Keratinocyte (primary cell): ENCODE measurements at regions not wholly inside any gene's neighbourhood (a gene's known extent, or its start where the extent isn't known, plus 50 kb on each side); places are given as distances from the start of the nearest gene placed in this dataset.

Source experiments
- DNase-seq: peaks from one replicate; pipeline ENCODE4 v3.0.0-alpha.2; 2011; ENCODE audit warnings: low read depth, missing footprints, low spot score
- FAIRE-seq: peaks from 2 replicates; lab custom pipeline; 2011; peaks lifted over from hg19 to GRCh38; lab: Jason Lieb, UNC
- H2AFZ ChIP-seq: 2 replicates; pipeline ENCODE4 v1.6.0; 2012; ENCODE audit warnings: low read length, control low read depth, inconsistent platforms; ENCODE audit not compliant: control insufficient read depth
- H3K27ac ChIP-seq: 2 replicates; pipeline ENCODE4 v1.5.1; 2011; ENCODE audit warnings: low read length; ENCODE audit not compliant: control insufficient read depth, insufficient read depth
- H3K27me3 ChIP-seq: 3 replicates; pipeline ENCODE4 v1.6.0; 2011; ENCODE audit warnings: low read length; ENCODE audit not compliant: control insufficient read depth, insufficient read depth; ENCODE audit errors: extremely low read depth
- H3K36me3 ChIP-seq, 2 experiments: 2 replicates in 1 of 2; 3 replicates in 1 of 2; pipeline ENCODE4 v1.5.1; 2011; ENCODE audit warnings: low read length in 2 of 2, mild to moderate bottlenecking in 1 of 2; ENCODE audit not compliant: control insufficient read depth in 2 of 2, insufficient read depth in 2 of 2; ENCODE audit errors: extremely low read depth in 1 of 2
- H3K4me1 ChIP-seq: 3 replicates; pipeline ENCODE4 v1.5.1; 2011; ENCODE audit warnings: low read length; ENCODE audit not compliant: control insufficient read depth, insufficient read depth; ENCODE audit errors: extremely low read depth
- H3K4me2 ChIP-seq: 3 replicates; pipeline ENCODE4 v1.6.0; 2011; ENCODE audit warnings: low read depth, low read length; ENCODE audit not compliant: control insufficient read depth, insufficient read depth; ENCODE audit errors: extremely low read depth
- H3K4me3 ChIP-seq, 3 experiments: fragments of 200-600 bp in 1 of 3; sonication (generic) in 1 of 3; 2 replicates in 2 of 3; 3 replicates in 1 of 3; pipeline ENCODE4 v1.5.1; 2011 to 2016; ENCODE audit warnings: low read length in 3 of 3, mild to moderate bottlenecking in 3 of 3, control low read depth in 2 of 3, inconsistent platforms in 1 of 3, low read depth in 1 of 3, mixed read lengths in 1 of 3, mixed run types in 1 of 3, moderate library complexity in 1 of 3; ENCODE audit not compliant: control insufficient read depth in 2 of 3, insufficient read depth in 2 of 3; ENCODE audit errors: extremely low read depth in 1 of 3
- H3K79me2 ChIP-seq: 2 replicates; pipeline ENCODE4 v1.6.0; 2012; ENCODE audit warnings: low read length; ENCODE audit not compliant: control insufficient read depth, insufficient read depth
- H3K9ac ChIP-seq: 3 replicates; pipeline ENCODE4 v1.6.0; 2011; ENCODE audit warnings: low read length; ENCODE audit not compliant: control insufficient read depth, insufficient read depth; ENCODE audit errors: extremely low read depth
- H3K9me1 ChIP-seq: 3 replicates; pipeline ENCODE4 v1.6.0; 2011; ENCODE audit warnings: low read length; ENCODE audit not compliant: control insufficient read depth, insufficient read depth; ENCODE audit errors: extremely low read depth
- H3K9me3 ChIP-seq: 2 replicates; pipeline ENCODE4 v1.5.1; 2012; ENCODE audit warnings: low read depth, low read length; ENCODE audit not compliant: control insufficient read depth
- H4K20me1 ChIP-seq: 3 replicates; pipeline ENCODE4 v1.6.0; 2011; ENCODE audit warnings: low read length; ENCODE audit not compliant: control insufficient read depth, insufficient read depth; ENCODE audit errors: extremely low read depth
- CTCF ChIP-seq, 3 experiments: IDR thresholded peaks in 1 of 3; conservative IDR thresholded peaks in 1 of 3; optimal IDR thresholded peaks in 1 of 3; 2 replicates in 2 of 3; 3 replicates in 1 of 3; pipeline versions ENCODE3 to v1.5.1; 2011; ENCODE audit warnings: low read length in 3 of 3, mild to moderate bottlenecking in 3 of 3, moderate library complexity in 2 of 3, control low read depth in 1 of 3, inconsistent platforms in 1 of 3; ENCODE audit not compliant: insufficient read depth in 2 of 3; ENCODE audit errors: extremely low read depth in 1 of 3
- EZH2 ChIP-seq: IDR thresholded peaks from one replicate; pipeline ENCODE4 v1.6.1; 2012; ENCODE audit warnings: inconsistent platforms, mild to moderate bottlenecking, low read length, moderate library complexity
- dilution Hi-C: fragments of 300-500 bp; cut with MboI; formaldehyde crosslinking; loops from one replicate; pipeline ENCODE4 v1.7.0; 2020; ENCODE audit warnings: low sequenced_read_pairs; ENCODE audit not compliant: extremely low pct_ligation_motif_present

- H3K27ac ChIP-seq, result no peak overlapping the region
- TF ChIP-seq CTCF (optimal IDR thresholded peaks at IDR 0.05 in 1 of 3, IDR thresholded peaks at IDR 0.05 in 1 of 3, conservative IDR thresholded peaks at IDR 0.05 in 1 of 3; ENCODE audit: extremely low read depth in 1 of 3, insufficient read depth in 2 of 3, low read length in 3 of 3) (no peak), EZH2 (no peak)
- H3K4me3 ChIP-seq, result no peak overlapping the region
- H2AFZ ChIP-seq, result no peak overlapping the region
- dilution Hi-C loops, result no loop called here
- H3K79me2 ChIP-seq, result no peaks in the 10 kb centered on the region
- H3K27me3 ChIP-seq, result no peaks in the 10 kb centered on the region
- no peak overlapping the region for H3K9ac ChIP-seq
- H3K9me1 ChIP-seq, result no peaks in the 10 kb centered on the region
- H4K20me1 ChIP-seq, result no peaks in the 10 kb centered on the region
- H3K9me3 ChIP-seq, result no peaks in the 10 kb centered on the region
- no peak overlapping the region for H3K4me2 ChIP-seq
- no peaks in the 10 kb centered on the region for H3K4me1 ChIP-seq
- FAIRE-seq (no peak), DNase-seq (no peak)
- H3K36me3 ChIP-seq, result no peaks in the 10 kb centered on the region
Observed at GRCh38 chr9:17930071-17930470, 351.2 kb downstream of the SH3GL2 start.

DNA sequence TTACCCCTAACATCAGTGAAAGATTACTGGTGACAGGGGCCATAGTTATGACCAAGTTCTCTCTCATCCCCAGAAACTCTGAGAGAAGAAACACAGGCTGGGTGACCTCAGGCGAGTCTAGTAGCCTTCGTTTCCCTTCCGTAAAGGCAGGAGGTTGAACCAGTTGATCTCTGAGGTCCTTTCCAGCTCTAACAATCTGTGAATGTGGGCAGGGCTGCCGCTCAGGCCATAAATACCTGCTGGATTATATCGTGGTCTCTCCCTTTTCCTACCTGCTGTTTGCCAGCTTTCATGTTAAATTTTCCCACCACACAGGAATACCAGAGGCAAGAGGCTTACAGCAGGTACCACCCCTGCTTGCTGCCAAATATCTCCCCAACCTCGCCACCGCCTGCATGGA, 357.5 kb downstream of the SH3GL2 start:
- Histone ChIP-seq H3K4me1 (no peaks in the 10 kb centered on the region), H3K27me3 (no peaks in the 10 kb centered on the region), H4K20me1 (no peaks in the 10 kb centered on the region), H3K9me3 (no peaks in the 10 kb centered on the region), H3K4me2 (no peak overlapping the region), H3K4me3 (no peak overlapping the region), H3K27ac (no peak overlapping the region), H3K36me3 (no peaks in the 10 kb centered on the region), H3K79me2 (no peaks in the 10 kb centered on the region), H3K9me1 (no peaks in the 10 kb centered on the region), H2AFZ (no peak overlapping the region), H3K9ac (no peak overlapping the region)
- FAIRE-seq (no peak), DNase-seq (no peak)
- dilution Hi-C loops, result no loop called here
- TF ChIP-seq EZH2, result no peak

DNA sequence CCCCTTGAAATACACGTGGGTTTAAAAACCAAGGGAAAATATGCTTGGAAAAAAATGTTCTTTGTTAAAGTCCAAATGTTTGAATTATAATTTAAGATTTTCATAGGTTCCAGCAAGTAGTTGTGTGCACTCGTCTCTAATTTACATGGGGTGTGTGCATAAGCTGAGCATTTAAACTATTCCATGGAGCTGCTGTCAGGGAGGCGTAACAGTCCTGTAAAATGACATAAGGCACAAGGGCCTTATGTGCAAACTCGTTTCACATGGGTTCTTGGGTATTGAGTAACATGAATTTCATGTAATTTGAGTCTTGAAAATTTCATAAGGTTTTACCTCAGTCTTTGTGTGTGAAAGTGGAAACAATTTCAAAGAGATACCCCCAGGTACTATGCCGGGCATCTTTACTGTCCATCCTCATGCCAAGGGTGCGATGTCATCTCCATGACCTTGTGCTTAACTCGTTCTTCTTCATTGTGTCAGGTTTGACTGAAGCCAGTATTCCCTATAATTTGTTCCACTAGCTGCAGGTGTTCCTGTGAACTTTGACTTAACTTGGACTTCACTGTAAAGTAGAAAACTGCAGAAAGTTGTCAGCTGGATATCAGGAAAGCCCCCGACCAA, 359.3 kb downstream of the SH3GL2 start:
- Histone ChIP-seq H2AFZ (no peak overlapping the region), H3K9me1 (no peaks in the 10 kb centered on the region), H3K36me3 (no peaks in the 10 kb centered on the region), H3K27me3 (no peaks in the 10 kb centered on the region), H3K27ac (no peak overlapping the region), H3K79me2 (no peaks in the 10 kb centered on the region), H3K4me2 (no peak overlapping the region), H3K4me1 (no peaks in the 10 kb centered on the region), H3K9ac (no peak overlapping the region), H4K20me1 (no peaks in the 10 kb centered on the region), H3K4me3 (no peak overlapping the region), H3K9me3 (no peaks in the 10 kb centered on the region)
- FAIRE-seq, result no peak
- no peak for DNase-seq
- dilution Hi-C loops, result no loop called here
- no peak for TF ChIP-seq EZH2
